Fibroblast of the aortic adventitia (primary cell): ENCODE measurements at regions not wholly inside any gene's neighbourhood (a gene's known extent, or its start where the extent isn't known, plus 50 kb on each side); places are given as distances from the start of the nearest gene placed in this dataset.
A peak's percentile ranks its signal among the peaks of the same experiment; 100 is the strongest.

Experiments
- DNase-seq: peaks from one replicate; pipeline ENCODE4 v3.0.0-alpha.2; 2010; ENCODE audit warnings: low read depth
- H3K4me3 ChIP-seq: 2 replicates; pipeline ENCODE4 v1.5.1; 2011; ENCODE audit warnings: low read depth, mild to moderate bottlenecking, control low read depth, low read length, moderate library complexity
- TF ChIP-seq, protein P1 (sequence below): IDR thresholded peaks from 2 replicates; pipeline ENCODE4 v1.5.1; 2011; ENCODE audit warnings: mild to moderate bottlenecking, low read length, control low read depth, inconsistent platforms; ENCODE audit not compliant: insufficient read depth

DNA sequence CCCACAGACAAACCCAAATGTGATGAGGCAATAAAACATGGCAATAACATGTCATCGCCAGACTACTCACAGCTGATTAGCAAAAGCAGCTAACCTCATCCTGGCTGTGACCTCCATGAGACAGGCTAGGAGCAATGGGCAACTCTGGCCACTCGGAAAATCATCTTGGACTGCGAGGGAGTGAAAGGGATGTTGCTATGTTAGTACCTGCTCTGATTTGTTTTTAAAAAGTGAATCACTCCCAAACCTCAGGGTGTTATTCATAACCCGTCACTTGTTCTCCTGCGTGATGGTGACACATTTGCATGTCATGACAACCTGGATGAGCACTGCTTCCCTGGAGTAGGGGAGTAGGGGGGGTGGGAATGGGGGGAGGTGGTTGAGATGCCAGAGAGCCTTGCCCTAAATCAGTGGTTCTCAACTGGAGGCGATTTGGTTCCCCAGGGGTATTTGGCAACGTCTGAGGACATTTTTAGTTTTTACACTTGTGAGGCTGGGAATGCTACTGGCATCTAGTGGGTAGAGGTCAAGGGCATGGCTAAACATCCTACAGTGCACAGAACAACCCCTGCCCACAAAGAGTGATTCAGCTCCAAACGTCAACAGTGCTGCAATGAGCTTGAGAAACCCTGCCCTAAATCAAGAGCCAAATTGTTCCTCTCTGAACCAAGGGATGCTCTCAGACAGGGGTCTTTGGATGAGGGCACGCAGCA, 241.7 kb downstream of the SOX9 start:
- TF ChIP-seq, protein P1, sequence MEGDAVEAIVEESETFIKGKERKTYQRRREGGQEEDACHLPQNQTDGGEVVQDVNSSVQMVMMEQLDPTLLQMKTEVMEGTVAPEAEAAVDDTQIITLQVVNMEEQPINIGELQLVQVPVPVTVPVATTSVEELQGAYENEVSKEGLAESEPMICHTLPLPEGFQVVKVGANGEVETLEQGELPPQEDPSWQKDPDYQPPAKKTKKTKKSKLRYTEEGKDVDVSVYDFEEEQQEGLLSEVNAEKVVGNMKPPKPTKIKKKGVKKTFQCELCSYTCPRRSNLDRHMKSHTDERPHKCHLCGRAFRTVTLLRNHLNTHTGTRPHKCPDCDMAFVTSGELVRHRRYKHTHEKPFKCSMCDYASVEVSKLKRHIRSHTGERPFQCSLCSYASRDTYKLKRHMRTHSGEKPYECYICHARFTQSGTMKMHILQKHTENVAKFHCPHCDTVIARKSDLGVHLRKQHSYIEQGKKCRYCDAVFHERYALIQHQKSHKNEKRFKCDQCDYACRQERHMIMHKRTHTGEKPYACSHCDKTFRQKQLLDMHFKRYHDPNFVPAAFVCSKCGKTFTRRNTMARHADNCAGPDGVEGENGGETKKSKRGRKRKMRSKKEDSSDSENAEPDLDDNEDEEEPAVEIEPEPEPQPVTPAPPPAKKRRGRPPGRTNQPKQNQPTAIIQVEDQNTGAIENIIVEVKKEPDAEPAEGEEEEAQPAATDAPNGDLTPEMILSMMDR = no peak
- DNase-seq = peak; percentile 53
- H3K4me3 ChIP-seq = no peak overlapping the region

DNA sequence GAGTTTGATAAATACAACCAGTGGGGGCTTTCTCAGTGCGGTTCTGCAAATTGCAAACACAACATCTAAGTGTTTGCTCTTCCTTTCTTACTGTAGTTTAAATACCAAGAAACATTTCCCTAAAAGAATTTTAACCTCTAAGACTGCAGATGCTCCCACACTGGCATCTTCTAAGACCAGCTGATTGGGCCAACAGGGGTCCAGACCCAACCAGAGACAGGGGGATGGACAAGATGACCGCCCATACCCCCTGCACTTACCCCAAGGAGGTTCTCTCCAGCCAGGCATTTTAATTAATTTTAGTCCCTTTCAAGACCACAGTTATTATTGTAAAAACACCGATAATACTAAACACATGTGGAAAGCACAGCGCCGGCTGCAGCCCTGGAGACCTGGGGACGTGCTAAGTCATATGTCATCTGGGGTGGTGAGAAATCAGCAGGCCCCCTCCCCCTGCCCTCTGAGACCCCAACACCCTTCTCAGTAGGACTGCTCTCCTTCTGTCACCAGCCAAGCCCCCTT, 242.3 kb downstream of the SOX9 start:
- no peak for DNase-seq
- TF ChIP-seq, protein P1 = no peak
- no peak overlapping the region for H3K4me3 ChIP-seq

DNA sequence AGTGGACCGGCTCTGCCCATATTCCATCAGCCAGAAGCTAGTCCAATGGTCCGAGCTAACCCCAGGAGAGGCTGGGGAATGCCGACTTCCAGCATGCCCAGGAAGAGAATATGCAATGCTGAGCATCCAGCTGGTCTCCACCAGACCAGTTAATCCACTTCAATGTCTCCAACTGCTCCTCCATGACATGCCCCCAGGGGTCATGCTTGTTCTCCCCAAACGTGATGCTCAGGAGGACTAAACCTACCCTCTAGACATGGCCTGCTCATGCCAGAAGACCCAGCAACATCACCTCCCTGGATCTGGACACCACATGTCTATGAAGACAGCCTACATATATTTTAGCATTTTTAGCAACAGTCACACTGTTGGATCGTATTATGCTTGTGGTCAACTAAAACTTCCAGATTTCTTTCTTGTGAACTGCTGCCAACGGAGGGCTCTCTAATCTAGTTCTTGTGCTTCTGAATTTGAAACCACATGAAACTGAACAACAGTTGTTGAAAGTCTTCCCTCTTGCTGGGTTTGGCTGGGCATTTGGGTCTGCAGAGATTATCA, 245.1 kb downstream of the SOX9 start:
- DNase-seq = peak; percentile 45
- TF ChIP-seq, protein P1 = no peak
- H3K4me3 ChIP-seq = no peak overlapping the region

DNA sequence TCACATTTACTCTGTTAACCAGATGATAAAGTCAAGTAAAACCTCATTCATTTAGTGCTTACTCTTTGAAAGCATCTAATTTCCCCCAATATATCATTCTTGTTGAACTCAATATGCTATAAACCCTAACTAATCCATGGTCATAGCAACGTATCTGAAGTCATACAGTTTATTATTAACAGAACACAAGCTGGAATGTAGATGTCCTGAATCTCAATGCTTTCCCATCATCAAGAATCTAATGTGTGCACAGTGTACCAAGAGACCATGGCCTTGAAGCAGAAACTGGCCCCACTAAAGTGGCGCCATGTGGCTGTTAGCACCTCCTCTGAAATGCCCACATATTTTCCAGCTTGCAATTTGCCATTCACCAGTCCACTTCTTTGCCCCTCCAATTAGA, 245.8 kb downstream of the SOX9 start:
- H3K4me3 ChIP-seq = no peak overlapping the region
- TF ChIP-seq, protein P1 = no peak
- no peak for DNase-seq

DNA sequence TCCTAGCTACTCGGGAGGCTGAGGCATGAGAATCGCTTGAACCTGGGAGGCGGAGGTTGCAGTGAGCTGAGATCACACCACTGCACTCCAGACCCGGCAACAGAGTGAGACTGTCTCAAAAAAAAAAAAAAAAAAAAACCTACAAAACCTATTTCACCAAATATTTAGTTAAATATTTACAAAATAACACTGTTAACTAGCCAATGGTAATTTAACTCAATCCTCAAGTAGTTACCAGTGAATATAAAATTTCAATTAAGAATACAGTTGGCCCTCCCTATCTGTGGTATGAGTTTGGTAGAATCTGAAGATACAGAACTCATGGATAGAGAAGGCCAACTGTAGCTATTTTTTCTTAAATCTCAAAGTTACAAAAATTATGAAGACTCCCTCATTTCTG, 247.4 kb downstream of the SOX9 start:
- no peak overlapping the region for H3K4me3 ChIP-seq
- TF ChIP-seq, protein P1 = no peak
- no peak for DNase-seq

DNA sequence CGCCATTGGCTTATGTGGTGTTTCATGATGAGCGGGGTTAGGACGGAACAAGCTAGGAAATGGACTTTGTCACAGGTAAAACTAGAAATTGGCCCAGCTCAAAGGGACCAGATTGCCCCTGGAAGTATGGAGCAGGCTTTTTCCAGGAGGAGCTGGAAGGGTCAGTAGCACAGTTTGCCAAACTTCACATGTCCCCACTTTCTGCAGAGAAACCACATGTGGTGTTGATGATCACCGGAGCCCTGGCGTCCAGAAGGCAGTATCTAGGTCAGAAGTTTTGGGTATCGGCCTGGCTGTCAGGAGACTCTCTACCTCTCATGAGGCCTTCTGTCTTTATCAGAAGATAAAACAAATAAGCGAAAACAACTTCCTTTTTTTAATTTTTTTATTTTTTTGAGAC, 248.5 kb downstream of the SOX9 start:
- TF ChIP-seq, protein P1 = no peak
- DNase-seq = no peak
- no peak overlapping the region for H3K4me3 ChIP-seq

DNA sequence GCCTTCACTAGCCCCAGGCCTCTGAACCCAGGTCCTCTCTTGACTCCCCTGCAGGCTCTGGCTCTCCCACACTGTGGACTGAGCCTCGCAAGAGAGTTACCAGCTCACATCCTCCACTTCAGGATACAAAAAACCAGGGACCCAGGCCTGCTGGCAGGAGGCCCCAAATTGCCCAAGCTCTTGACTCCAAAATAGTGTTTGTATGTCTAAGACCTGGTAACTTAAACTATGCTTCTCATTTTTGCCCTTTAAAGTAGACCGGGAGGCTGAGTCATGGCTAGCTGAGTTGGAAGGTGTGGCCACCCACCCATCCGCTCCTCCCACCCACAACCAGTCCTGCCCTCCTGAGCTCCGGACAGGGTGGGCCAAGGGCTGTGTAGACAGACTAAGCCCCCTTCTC, 250.0 kb downstream of the SOX9 start:
- DNase-seq = peak; percentile 74
- TF ChIP-seq, protein P1 = no peak
- no peak overlapping the region for H3K4me3 ChIP-seq
